Thymus (tissue), 11 donors: ENCODE measurements at regions not wholly inside any gene's neighbourhood (a gene's known extent, or its start where the extent isn't known, plus 50 kb on each side); places are given as distances from the start of the nearest gene placed in this dataset.

Experiments
- DNase-seq, 9 donors: peaks; one replicate each; pipeline ENCODE4 v3.0.0-alpha.2; 2013; ENCODE audit warnings: low spot score in 9 of 9, low read depth in 6 of 9, missing footprints in 1 of 9
- H3K27ac ChIP-seq, 2 donors: one replicate each; pipeline ENCODE4 v1.5.1; 2013; ENCODE audit warnings: control low read depth in 1 of 2, low read depth in 1 of 2, low read length in 1 of 2, mild to moderate bottlenecking in 1 of 2, moderate library complexity in 1 of 2
- H3K27me3 ChIP-seq, 2 donors: one replicate each; pipeline ENCODE4 v1.5.1; 2013; ENCODE audit warnings: low read length in 1 of 2; ENCODE audit not compliant: control insufficient read depth in 2 of 2, insufficient read depth in 1 of 2
- H3K36me3 ChIP-seq, 2 donors: one replicate each; pipeline ENCODE4 v1.5.1; 2013; ENCODE audit warnings: low read length in 1 of 2, mild to moderate bottlenecking in 1 of 2, moderate library complexity in 1 of 2; ENCODE audit not compliant: control insufficient read depth in 2 of 2, insufficient read depth in 2 of 2
- H3K4me1 ChIP-seq, 2 donors: one replicate each; pipeline ENCODE4 v1.5.1; 2013; ENCODE audit warnings: low read length in 2 of 2; ENCODE audit not compliant: control insufficient read depth in 2 of 2, insufficient read depth in 2 of 2
- H3K4me3 ChIP-seq, 2 donors: one replicate each; pipeline ENCODE4 v1.5.1; 2013; ENCODE audit warnings: low read length in 2 of 2, control low read depth in 1 of 2, mild to moderate bottlenecking in 1 of 2
- H3K9me3 ChIP-seq, 2 donors: one replicate each; pipeline ENCODE4 v1.5.1; 2013; ENCODE audit warnings: low read length in 1 of 2, mild to moderate bottlenecking in 1 of 2; ENCODE audit not compliant: control insufficient read depth in 2 of 2, insufficient read depth in 1 of 2
- WGBS: extraction: QIAGEN DNeasy Blood & Tissue Kit; methylation state at CpG from one replicate; pipeline ENCODE4 v1.1.7; 2013; 5-methylcytosine and 5-hydroxymethylcytosine counted together
- donor health status: healthy.

DNA sequence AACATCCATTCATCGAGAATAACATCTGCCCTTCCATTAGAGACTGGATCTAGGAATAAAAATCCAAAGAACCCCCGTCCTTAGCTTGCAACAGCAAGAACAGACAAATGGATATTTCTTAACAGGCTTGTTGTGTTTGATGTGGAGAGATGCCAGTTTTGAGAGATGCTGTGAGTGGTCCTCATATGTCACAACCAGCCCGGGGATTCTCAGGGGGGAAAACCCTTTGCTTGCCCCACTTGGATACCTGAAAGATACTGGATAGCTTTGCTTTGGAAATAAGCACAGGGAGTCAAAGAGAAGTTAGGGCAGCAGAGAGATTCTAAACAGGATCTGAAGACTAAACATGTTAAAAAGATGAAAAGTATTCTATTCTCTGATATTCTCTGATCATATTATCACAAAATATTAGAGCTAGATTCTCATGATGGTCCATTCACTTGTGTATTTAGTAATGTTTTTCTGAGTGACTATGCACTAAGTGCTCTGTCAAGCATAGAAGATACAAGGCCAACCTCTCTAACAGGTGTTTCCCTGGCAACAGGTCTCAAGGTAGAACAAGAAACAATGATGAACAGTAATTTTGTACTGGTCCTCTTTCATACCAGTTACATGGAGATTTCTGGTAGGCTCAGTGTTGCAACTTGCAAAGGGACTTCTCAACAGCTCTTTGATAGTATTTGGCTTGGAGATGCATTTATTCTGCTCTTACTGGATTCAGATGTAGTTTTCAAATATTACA is 348.2 kb downstream of the MYCN start:
- WGBS: 89% methylated on average over 3 of the region's 3 CpGs
- H3K36me3 ChIP-seq: no peaks in the 10 kb centered on the region
- peaks cover 0 to 6% of the 10 kb centered on the region in 2 donors for H3K4me1 ChIP-seq
- H3K9me3 ChIP-seq: no peaks in the 10 kb centered on the region
- no peaks in the 10 kb centered on the region for H3K27me3 ChIP-seq
- peak in 1 of 9 donors; percentile 16 for DNase-seq
- no peak overlapping the region for H3K27ac ChIP-seq
- no peak overlapping the region for H3K4me3 ChIP-seq

DNA sequence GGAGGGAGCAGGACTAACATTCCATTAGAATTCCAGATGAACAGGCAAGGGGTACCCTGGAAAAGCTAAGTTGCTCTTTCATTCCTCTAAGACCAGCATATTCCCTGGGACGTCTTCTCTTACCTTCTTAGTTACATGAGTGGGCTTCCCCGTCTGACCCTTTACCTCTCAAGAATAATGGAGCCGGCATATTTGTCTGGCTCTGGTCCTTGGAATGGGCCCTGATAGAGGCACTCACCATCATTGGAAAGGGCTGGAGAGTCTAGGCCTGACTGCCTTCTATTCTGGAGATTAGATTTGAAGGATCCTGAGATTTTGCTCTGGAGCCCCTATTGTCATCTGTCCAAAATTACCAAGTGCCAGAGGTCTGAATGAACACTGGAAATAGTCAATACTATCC is 347.5 kb downstream of the MYCN start:
- Histone ChIP-seq H3K4me1 (peaks cover 0 to 6% of the 10 kb centered on the region in 2 donors), H3K27ac (no peak overlapping the region), H3K36me3 (no peaks in the 10 kb centered on the region), H3K27me3 (no peaks in the 10 kb centered on the region), H3K9me3 (no peaks in the 10 kb centered on the region), H3K4me3 (no peak overlapping the region)
- 92% methylated on average over 3 of the region's 3 CpGs for WGBS
- no peak for DNase-seq

DNA sequence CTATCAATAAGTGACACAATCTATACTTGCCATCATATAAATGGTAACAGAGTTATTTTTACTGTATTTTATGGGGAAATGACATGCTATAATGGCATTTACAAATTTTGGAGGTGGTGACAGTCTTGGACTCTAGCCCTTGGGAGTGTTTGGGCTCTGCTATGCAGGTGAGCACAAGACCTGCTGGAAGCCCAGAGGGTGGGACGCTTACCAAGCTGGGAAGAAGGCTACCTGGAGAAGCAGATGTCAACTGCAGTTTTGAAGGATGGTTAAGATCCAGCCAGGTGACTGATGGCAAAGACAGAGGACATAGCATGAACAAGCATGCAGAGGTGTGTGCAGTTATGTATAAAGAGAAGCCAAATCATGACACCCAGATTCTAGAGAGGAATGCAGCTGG is 346.9 kb downstream of the MYCN start:
- DNase-seq: no peak
- H3K36me3 ChIP-seq: no peaks in the 10 kb centered on the region
- H3K27ac ChIP-seq: no peak overlapping the region
- H3K4me3 ChIP-seq: no peak overlapping the region
- WGBS: 92% methylated on average over 1 of the region's 1 CpG
- H3K4me1 ChIP-seq: peaks cover 0 to 6% of the 10 kb centered on the region in 2 donors
- no peaks in the 10 kb centered on the region for H3K27me3 ChIP-seq
- H3K9me3 ChIP-seq: no peaks in the 10 kb centered on the region

DNA sequence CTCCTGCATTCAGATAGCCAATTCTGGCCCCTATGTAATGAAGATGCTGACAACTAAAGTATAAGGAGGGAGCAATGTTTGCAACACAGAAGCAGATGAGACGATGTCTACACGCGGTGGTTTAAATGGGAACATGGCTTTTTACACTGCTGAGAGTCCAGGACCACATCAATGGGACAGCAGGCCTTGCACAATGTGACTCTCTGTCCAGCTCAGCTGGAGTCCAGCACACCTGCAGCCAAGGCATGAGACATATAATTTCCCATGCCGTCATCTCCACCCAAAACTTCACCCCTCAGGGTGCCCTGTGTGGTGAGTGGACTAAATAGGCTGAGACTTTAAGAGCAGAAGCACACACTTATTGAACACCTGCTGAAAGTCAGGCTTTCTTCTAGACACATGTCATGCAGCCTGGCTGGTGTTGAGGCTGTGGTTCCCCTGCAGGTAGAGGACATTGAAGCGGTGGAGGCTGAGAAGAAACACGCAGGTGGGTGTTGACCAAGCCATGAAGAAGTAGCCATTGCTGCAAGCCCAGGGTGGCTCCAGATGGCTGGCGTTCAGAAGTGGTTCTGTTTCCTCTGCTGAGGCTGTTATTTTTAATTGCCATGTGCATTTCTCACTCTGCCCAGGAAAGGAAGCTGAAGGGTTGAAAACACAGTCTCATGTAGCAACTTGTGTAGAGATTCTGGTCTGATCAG is 345.6 kb downstream of the MYCN start:
- Histone ChIP-seq H3K27ac (no peak overlapping the region), H3K36me3 (no peaks in the 10 kb centered on the region), H3K27me3 (no peaks in the 10 kb centered on the region), H3K4me3 (no peak overlapping the region), H3K4me1 (peaks cover 0 to 6% of the 10 kb centered on the region in 2 donors), H3K9me3 (no peaks in the 10 kb centered on the region)
- DNase-seq: no peak
- 68% methylated on average over 7 of the region's 7 CpGs for WGBS

- Histone ChIP-seq H3K9me3 (no peaks in the 10 kb centered on the region), H3K27me3 (no peaks in the 10 kb centered on the region), H3K4me3 (no peak overlapping the region), H3K27ac (no peak overlapping the region), H3K36me3 (no peaks in the 10 kb centered on the region), H3K4me1 (peaks cover 0 to 6% of the 10 kb centered on the region in 2 donors)
- WGBS: 95% methylated on average over 12 of the region's 12 CpGs
- DNase-seq: no peak
Measured at GRCh38 chr2:16284941-16285625, 344.7 kb downstream of the MYCN start.

DNA sequence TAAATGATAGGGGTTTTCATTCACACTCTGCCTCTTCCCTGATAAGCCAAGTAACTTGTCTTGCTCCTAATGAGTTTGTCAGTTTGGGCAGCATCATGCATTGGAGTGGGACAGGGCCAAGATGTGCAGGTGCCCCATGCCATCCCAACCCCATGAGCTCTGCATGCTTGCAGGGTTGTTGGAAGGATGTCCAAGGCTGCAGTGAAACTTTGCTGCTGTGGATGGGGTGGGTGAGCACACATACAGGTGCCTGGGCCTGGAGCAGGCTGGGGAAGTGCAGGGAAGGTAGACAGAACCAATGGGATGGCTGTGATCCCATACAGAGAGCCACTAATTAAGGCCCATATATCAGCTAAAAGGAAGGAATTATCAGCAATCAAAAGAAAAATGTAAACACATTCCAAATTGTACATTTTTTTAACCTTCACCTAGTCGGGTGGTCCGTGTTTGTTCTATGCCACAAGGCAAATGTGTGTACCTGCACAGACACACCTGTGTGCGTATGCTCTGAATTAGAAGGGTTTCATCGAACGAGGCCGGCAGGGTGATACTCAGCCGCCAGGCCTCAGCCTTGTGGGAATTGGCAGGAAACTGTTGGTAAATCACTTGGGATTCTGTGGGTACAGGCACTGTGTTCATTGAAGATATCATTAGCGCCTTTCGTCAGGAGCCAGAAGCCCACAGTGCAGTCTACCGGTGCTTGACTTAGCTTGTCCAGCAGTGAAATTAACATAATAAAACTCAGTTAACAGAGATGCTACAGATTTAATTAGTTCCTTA is 342.9 kb downstream of the MYCN start:
- Histone ChIP-seq H3K4me1 (peaks cover 0 to 6% of the 10 kb centered on the region in 2 donors), H3K36me3 (no peaks in the 10 kb centered on the region), H3K9me3 (no peaks in the 10 kb centered on the region), H3K4me3 (no peak overlapping the region), H3K27me3 (no peaks in the 10 kb centered on the region), H3K27ac (no peak overlapping the region)
- no peak for DNase-seq
- WGBS: 85% methylated on average over 10 of the region's 10 CpGs

DNA sequence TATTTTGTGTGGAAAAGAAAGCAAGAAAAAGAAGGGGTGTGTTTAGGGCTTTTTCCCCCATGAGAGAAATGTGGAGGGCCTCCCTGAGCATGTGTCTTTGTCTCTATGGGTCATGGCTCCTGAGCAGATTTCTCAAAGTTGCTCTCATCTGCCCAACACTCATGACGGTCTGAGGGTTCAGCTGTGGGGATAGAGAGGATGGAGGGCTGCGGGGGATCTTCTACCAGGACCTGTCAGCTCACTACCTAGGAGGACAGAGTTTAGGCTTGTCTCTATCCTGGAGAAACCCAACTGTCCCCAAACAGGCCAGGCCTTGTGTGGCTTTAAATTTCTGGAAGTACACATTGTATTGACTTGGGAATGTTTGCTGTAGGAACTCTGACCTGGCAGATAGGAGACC is 342.2 kb downstream of the MYCN start:
- Histone ChIP-seq H3K9me3 (no peaks in the 10 kb centered on the region), H3K4me3 (no peak overlapping the region), H3K36me3 (no peaks in the 10 kb centered on the region), H3K4me1 (peaks cover 0 to 6% of the 10 kb centered on the region in 2 donors), H3K27me3 (no peaks in the 10 kb centered on the region), H3K27ac (no peak overlapping the region)
- 91% methylated on average over 2 of the region's 2 CpGs for WGBS
- no peak for DNase-seq

DNA sequence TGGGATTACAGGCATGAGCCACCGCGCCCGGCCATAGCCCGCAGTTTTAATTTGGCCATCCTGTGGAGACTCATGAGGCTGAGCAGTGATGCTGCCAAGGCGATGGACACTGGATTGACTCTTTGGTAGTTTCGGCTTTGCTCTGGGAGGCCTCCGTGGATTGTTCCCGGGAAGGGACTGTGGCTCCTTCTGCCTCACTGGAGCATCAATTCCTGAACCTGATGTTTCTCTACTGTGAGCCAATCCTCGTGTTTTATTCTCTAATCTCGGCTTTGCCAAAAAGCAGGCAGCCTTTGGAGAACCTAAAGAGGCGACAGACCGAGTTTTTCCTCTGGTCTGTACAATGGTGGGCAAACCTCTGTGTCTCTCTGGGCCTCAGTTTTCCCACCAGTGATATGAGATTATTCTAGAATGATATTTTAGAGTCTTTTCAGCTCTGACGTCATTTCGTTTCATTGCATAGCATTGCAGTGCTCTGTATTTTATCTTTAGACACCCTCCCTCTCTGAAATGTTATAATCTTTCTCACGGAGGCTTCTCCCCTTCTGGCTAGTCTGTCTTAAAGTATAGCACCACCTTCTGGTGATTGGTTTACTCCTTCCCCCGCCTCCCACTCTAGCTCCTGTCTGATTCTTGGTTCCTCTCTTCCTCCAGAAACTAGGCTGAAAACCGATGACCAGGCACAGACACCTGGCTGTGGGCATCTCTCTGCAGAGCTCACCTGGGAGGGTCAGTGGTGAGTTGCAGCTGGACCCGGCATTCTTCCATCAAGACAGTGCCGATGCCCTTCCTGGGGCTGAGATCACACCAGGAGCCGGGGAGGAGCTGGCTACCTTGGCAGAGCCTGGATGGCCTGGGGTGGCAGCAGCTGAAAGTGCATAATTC is 341.3 kb downstream of the MYCN start:
- no peak overlapping the region for H3K27ac ChIP-seq
- no peaks in the 10 kb centered on the region for H3K36me3 ChIP-seq
- no peak overlapping the region for H3K4me3 ChIP-seq
- H3K27me3 ChIP-seq: no peaks in the 10 kb centered on the region
- H3K4me1 ChIP-seq: peaks cover 0 to 6% of the 10 kb centered on the region in 2 donors
- DNase-seq: peak in 5 of 9 donors; percentile 11 to 55 (median 15)
- WGBS: 75% methylated on average over 20 of the region's 20 CpGs
- H3K9me3 ChIP-seq: no peaks in the 10 kb centered on the region
